ENCODE measurements at regions not wholly inside any gene's neighbourhood (a gene's known extent, or its start where the extent isn't known, plus 50 kb on each side); places are given as distances from the start of the nearest gene placed in this dataset.

GRCh38 chr3:197611255-197611654 is 55.5 kb upstream of the BDH1 start:
- no peak for DNase-seq
- Histone ChIP-seq H3K4me2 (ENCODE audit: insufficient read depth, low read length) (no peak overlapping the region), H3K4me1 (ENCODE audit: insufficient read depth, low read length) (no peaks in the 10 kb centered on the region), H3K36me3 (ENCODE audit: insufficient read depth, low read length) (peaks cover 86% of the 10 kb centered on the region), H3K27ac (ENCODE audit: low read length) (no peak overlapping the region), H3K79me2 (ENCODE audit: insufficient read depth, low read length) (no peaks in the 10 kb centered on the region), H3K27me3 (ENCODE audit: insufficient read depth, low read length, poor library complexity) (no peaks in the 10 kb centered on the region), H4K20me1 (ENCODE audit: insufficient read depth, low read length) (no peaks in the 10 kb centered on the region), H3K9me3 (ENCODE audit: insufficient read depth, low read length, severe bottlenecking) (peaks cover 13% of the 10 kb centered on the region), H2AFZ (ENCODE audit: low read depth, low read length) (no peak overlapping the region), H3K9ac (ENCODE audit: low read depth, low read length) (no peak overlapping the region), H3K4me3 (ENCODE audit: low read depth in 1 of 2, low read length in 2 of 2) (no peak overlapping the region)
- ATAC-seq (ENCODE audit: insufficient read depth, low read depth), result no peak
- TF ChIP-seq EZH2 (IDR thresholded peaks at IDR 0.05; ENCODE audit: borderline replicate concordance, low read depth, low read length, severe bottlenecking), result no peak
- TF ChIP-seq, protein P1, sequence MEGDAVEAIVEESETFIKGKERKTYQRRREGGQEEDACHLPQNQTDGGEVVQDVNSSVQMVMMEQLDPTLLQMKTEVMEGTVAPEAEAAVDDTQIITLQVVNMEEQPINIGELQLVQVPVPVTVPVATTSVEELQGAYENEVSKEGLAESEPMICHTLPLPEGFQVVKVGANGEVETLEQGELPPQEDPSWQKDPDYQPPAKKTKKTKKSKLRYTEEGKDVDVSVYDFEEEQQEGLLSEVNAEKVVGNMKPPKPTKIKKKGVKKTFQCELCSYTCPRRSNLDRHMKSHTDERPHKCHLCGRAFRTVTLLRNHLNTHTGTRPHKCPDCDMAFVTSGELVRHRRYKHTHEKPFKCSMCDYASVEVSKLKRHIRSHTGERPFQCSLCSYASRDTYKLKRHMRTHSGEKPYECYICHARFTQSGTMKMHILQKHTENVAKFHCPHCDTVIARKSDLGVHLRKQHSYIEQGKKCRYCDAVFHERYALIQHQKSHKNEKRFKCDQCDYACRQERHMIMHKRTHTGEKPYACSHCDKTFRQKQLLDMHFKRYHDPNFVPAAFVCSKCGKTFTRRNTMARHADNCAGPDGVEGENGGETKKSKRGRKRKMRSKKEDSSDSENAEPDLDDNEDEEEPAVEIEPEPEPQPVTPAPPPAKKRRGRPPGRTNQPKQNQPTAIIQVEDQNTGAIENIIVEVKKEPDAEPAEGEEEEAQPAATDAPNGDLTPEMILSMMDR (IDR thresholded peaks at IDR 0.05; ENCODE audit: borderline replicate concordance, extremely low read depth, low read length, poor library complexity, severe bottlenecking), result no peak

- Histone ChIP-seq H3K4me3 (ENCODE audit: low read depth in 1 of 2, low read length in 2 of 2) (no peak overlapping the region), H3K79me2 (ENCODE audit: insufficient read depth, low read length) (no peaks in the 10 kb centered on the region), H3K9ac (ENCODE audit: low read depth, low read length) (no peak overlapping the region), H3K36me3 (ENCODE audit: insufficient read depth, low read length) (peaks cover 44% of the 10 kb centered on the region), H4K20me1 (ENCODE audit: insufficient read depth, low read length) (no peaks in the 10 kb centered on the region), H3K27me3 (ENCODE audit: insufficient read depth, low read length, poor library complexity) (no peaks in the 10 kb centered on the region), H3K9me3 (ENCODE audit: insufficient read depth, low read length, severe bottlenecking) (no peaks in the 10 kb centered on the region), H3K4me1 (ENCODE audit: insufficient read depth, low read length) (no peaks in the 10 kb centered on the region), H3K27ac (ENCODE audit: low read length) (no peak overlapping the region), H2AFZ (ENCODE audit: low read depth, low read length) (no peak overlapping the region), H3K4me2 (ENCODE audit: insufficient read depth, low read length) (no peak overlapping the region)
- no peak for DNase-seq
- ATAC-seq (ENCODE audit: insufficient read depth, low read depth), result no peak
- no peak for TF ChIP-seq EZH2 (IDR thresholded peaks at IDR 0.05; ENCODE audit: borderline replicate concordance, low read depth, low read length, severe bottlenecking)
- TF ChIP-seq, protein P1 (IDR thresholded peaks at IDR 0.05; ENCODE audit: borderline replicate concordance, extremely low read depth, low read length, poor library complexity, severe bottlenecking), result no peak
Observed at GRCh38 chr3:197606468-197606867, 50.7 kb upstream of the BDH1 start.
